ENCODE measurements at regions not wholly inside any gene's neighbourhood (a gene's known extent, or its start where the extent isn't known, plus 50 kb on each side); places are given as distances from the start of the nearest gene placed in this dataset.

- Mint-ChIP-seq H3K27ac (no peak overlapping the region), H3K27me3 (ENCODE audit: insufficient read depth) (no peaks in the 10 kb centered on the region; the same call in 1 of the 2 replicates), H3K36me3 (ENCODE audit: low read depth) (peaks cover 5% of the 10 kb centered on the region; the same call in 1 of the 2 replicates), H3K4me3 (no peak overlapping the region), H3K4me1 (ENCODE audit: low read depth) (no peaks in the 10 kb centered on the region), H3K9me3 (peaks cover 64% of the 10 kb centered on the region)
- TF ChIP-seq CTCF (IDR thresholded peaks at IDR 0.05), result no peak
- no peak for DNase-seq
These were observed 208.9 kb upstream of the C1orf174 start for GRCh38 chr1:4108758-4109627.

GRCh38 chr1:4109628-4109940, 209.5 kb upstream of the C1orf174 start:
- no peaks in the 10 kb centered on the region; the same call in 1 of the 2 replicates for H3K27me3 Mint-ChIP-seq (ENCODE audit: insufficient read depth)
- no peaks in the 10 kb centered on the region for H3K4me1 Mint-ChIP-seq (ENCODE audit: low read depth)
- H3K27ac Mint-ChIP-seq, result no peak overlapping the region
- H3K4me3 Mint-ChIP-seq, result no peak overlapping the region
- H3K36me3 Mint-ChIP-seq (ENCODE audit: low read depth), result peaks cover 5% of the 10 kb centered on the region; the same call in 1 of the 2 replicates
- H3K9me3 Mint-ChIP-seq, result peaks cover 70% of the 10 kb centered on the region
- no peak for DNase-seq
- TF ChIP-seq CTCF (IDR thresholded peaks at IDR 0.05), result no peak

GRCh38 chr1:4110888-4111287, 210.8 kb upstream of the C1orf174 start:
- H3K4me1 Mint-ChIP-seq (ENCODE audit: low read depth), result no peaks in the 10 kb centered on the region
- DNase-seq, result no peak
- H3K27ac Mint-ChIP-seq, result no peak overlapping the region
- no peak overlapping the region for H3K4me3 Mint-ChIP-seq
- peaks cover 5% of the 10 kb centered on the region; the same call in 1 of the 2 replicates for H3K36me3 Mint-ChIP-seq (ENCODE audit: low read depth)
- no peaks in the 10 kb centered on the region; the same call in 1 of the 2 replicates for H3K27me3 Mint-ChIP-seq (ENCODE audit: insufficient read depth)
- no peak for TF ChIP-seq CTCF (IDR thresholded peaks at IDR 0.05)
- H3K9me3 Mint-ChIP-seq, result peaks cover 69% of the 10 kb centered on the region

- Mint-ChIP-seq H3K9me3 (peaks cover 77% of the 10 kb centered on the region), H3K4me1 (ENCODE audit: low read depth) (no peaks in the 10 kb centered on the region), H3K4me3 (no peak overlapping the region), H3K36me3 (ENCODE audit: low read depth) (no peaks in the 10 kb centered on the region), H3K27ac (no peak overlapping the region), H3K27me3 (ENCODE audit: insufficient read depth) (no peaks in the 10 kb centered on the region; the same call in 1 of the 2 replicates)
- TF ChIP-seq CTCF (IDR thresholded peaks at IDR 0.05), result no peak
- DNase-seq, result no peak
These were observed 213.8 kb upstream of the C1orf174 start for GRCh38 chr1:4113897-4114296.

GRCh38 chr1:4115191-4115900, 215.3 kb upstream of the C1orf174 start:
- DNase-seq, result no peak
- no peak for TF ChIP-seq CTCF (IDR thresholded peaks at IDR 0.05)
- H3K4me1 Mint-ChIP-seq (ENCODE audit: low read depth), result no peaks in the 10 kb centered on the region
- H3K36me3 Mint-ChIP-seq (ENCODE audit: low read depth), result no peaks in the 10 kb centered on the region
- no peak overlapping the region for H3K4me3 Mint-ChIP-seq
- H3K27ac Mint-ChIP-seq, result no peak overlapping the region
- H3K9me3 Mint-ChIP-seq, result peaks cover 75% of the 10 kb centered on the region
- no peaks in the 10 kb centered on the region for H3K27me3 Mint-ChIP-seq (ENCODE audit: insufficient read depth)
